ENCODE measurements at regions not wholly inside any gene's neighbourhood (a gene's known extent, or its start where the extent isn't known, plus 50 kb on each side); places are given as distances from the start of the nearest gene placed in this dataset.

GRCh38 chr22:48025096-48025495, 1262.6 kb downstream of the TBC1D22A start (continued):
- no peak for TF ChIP-seq TEF (CRISPR knock-in tag; IDR thresholded peaks at IDR 0.05)
- no peak for TF ChIP-seq ZNF749 (CRISPR knock-in tag; IDR thresholded peaks at IDR 0.05; ENCODE audit: borderline replicate concordance)
- no peak for TF ChIP-seq REXO4 (CRISPR knock-in tag; IDR thresholded peaks at IDR 0.05; ENCODE audit: borderline replicate concordance)
- TF ChIP-seq PHF5A (CRISPR knock-in tag; IDR thresholded peaks at IDR 0.05; ENCODE audit: low read depth, unreplicated experiment), result no peak
- no peak for TF ChIP-seq THAP7 (CRISPR knock-in tag; IDR thresholded peaks at IDR 0.05)

GRCh38 chr22:48021991-48022401, 1259.5 kb downstream of the TBC1D22A start:
- BruUV-seq (replicated peaks), result no TSS peak
- 28% methylated on average over 4 of the region's 4 CpGs for WGBS (ENCODE audit: low lambda C conversion rate)
- H3K9ac ChIP-seq (ENCODE audit: insufficient read depth, low read depth, low read length), result no peak overlapping the region
- peaks cover 11% of the 10 kb centered on the region; the same call in 1 of the 2 replicates for H3K9me3 ChIP-seq (ENCODE audit: low read length)
- no peaks in the 10 kb centered on the region for H3K36me3 ChIP-seq (replicated peaks in 1 of 2; ENCODE audit: control insufficient read depth in 1 of 2, insufficient read depth in 2 of 2, low read length in 2 of 2)
- CTCF ChIA-PET (ENCODE audit: low intra/inter-chr PET ratio, low total read pairs), result no interaction called here
- no peak overlapping the region for H3K4me2 ChIP-seq (ENCODE audit: low read depth, low read length)
- no peak for ATAC-seq
- peaks cover 0 to 3% of the 10 kb centered on the region in 2 experiments; a peak in 1 of 5 replicates for H3K27me3 ChIP-seq (ENCODE audit: control insufficient read depth in 1 of 2, insufficient read depth in 2 of 2, low read length in 2 of 2)
- intact Hi-C loops (cut with micrococcal nuclease; ENCODE audit: unreplicated experiment) (no loop called here), in situ Hi-C loops (cut with HindIII; ENCODE audit: extremely low pct_ligation_motif_present, low pct_unique_long_range_greater_than_20kb) (no loop called here)
- no peaks in the 10 kb centered on the region for H3K4me1 ChIP-seq (ENCODE audit: insufficient read depth, low read length)
- no peaks in the 10 kb centered on the region for H3K79me2 ChIP-seq (ENCODE audit: insufficient read depth, low read length)
- H3K4me3 ChIP-seq (replicated peaks in 1 of 3; ENCODE audit: insufficient read depth in 1 of 3, low read depth in 2 of 3, low read length in 3 of 3), result no peak overlapping the region
- no peak for DNase-seq (ENCODE audit: low spot score)
- no peaks in the 10 kb centered on the region for H4K20me1 ChIP-seq (ENCODE audit: insufficient read depth, low read length)
- H3K27ac ChIP-seq (ENCODE audit: extremely low read length, insufficient read depth, low read length), result no peak overlapping the region
- H2AFZ ChIP-seq (ENCODE audit: low read length), result no peak overlapping the region
- POLR2A ChIA-PET, result no interaction called here
- no peak for FAIRE-seq
- TF ChIP-seq BCLAF1 (IDR thresholded peaks at IDR 0.05), result no peak
- TF ChIP-seq ZBTB34 (CRISPR knock-in tag; IDR thresholded peaks at IDR 0.05), result no peak
- TF ChIP-seq SMARCE1 (IDR thresholded peaks at IDR 0.05; ENCODE audit: borderline replicate concordance), result no peak
- no peak for TF ChIP-seq IKZF5 (CRISPR knock-in tag; IDR thresholded peaks at IDR 0.05)
- no peak for TF ChIP-seq MAFF (IDR thresholded peaks at IDR 0.05; ENCODE audit: low read depth, low read length)
- TF ChIP-seq ZNF354B (CRISPR knock-in tag; IDR thresholded peaks at IDR 0.05), result no peak
- TF ChIP-seq ZNF543 (CRISPR knock-in tag; IDR thresholded peaks at IDR 0.05), result no peak
- no peak for TF ChIP-seq FOSL2 (CRISPR knock-in tag; IDR thresholded peaks at IDR 0.05)
- TF ChIP-seq ZMYM3 (CRISPR knock-in tag; IDR thresholded peaks at IDR 0.05), result no peak
- no peak for TF ChIP-seq AGO1 (IDR thresholded peaks at IDR 0.05; ENCODE audit: low read depth, low read length, poor library complexity, severe bottlenecking)
- no peak for TF ChIP-seq ZNF234 (CRISPR knock-in tag; conservative IDR thresholded peaks at IDR 0.05)
- no peak for TF ChIP-seq CBX5 (CRISPR knock-in tag; IDR thresholded peaks at IDR 0.05; ENCODE audit: borderline replicate concordance)
- no peak for TF ChIP-seq SMYD3 (CRISPR knock-in tag; IDR thresholded peaks at IDR 0.05)
- no peak for TF ChIP-seq ZNF367 (CRISPR knock-in tag; IDR thresholded peaks at IDR 0.05; ENCODE audit: borderline replicate concordance)

All from HepG2 (cell line).